ENCODE measurements at regions not wholly inside any gene's neighbourhood (a gene's known extent, or its start where the extent isn't known, plus 50 kb on each side); places are given as distances from the start of the nearest gene placed in this dataset.
A peak's percentile ranks its signal among the peaks of the same experiment; 100 is the strongest.

DNA sequence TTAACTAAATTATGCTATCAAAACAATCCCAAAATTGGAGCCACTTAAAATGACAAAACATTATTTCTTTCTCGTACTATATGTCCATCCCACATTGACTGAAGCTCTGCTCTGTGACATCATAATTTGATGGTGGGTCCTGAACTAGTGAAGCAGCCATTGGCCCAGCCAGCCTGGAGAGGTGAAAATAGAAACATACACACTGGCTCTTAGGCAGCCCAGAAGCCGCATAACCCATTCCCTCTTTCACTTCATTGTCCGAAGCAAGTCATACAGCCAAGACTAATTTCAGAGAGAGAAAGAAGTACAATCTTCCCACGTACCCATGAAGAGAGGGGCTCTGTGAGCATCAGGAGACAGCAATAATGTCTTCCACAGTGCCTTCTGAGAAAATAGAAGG is 342.5 kb downstream of the NFIB start:
- Mint-ChIP-seq H3K36me3 (no peaks in the 10 kb centered on the region), H3K4me1 (no peaks in the 10 kb centered on the region), H3K27me3 (no peaks in the 10 kb centered on the region), H3K9me3 (peaks cover 4 to 7% of the 10 kb centered on the region in 2 donors), H3K4me3 (no peak overlapping the region), H3K27ac (no peak overlapping the region)
- ATAC-seq (replicated peaks) = no peak
- no peak for DNase-seq

DNA sequence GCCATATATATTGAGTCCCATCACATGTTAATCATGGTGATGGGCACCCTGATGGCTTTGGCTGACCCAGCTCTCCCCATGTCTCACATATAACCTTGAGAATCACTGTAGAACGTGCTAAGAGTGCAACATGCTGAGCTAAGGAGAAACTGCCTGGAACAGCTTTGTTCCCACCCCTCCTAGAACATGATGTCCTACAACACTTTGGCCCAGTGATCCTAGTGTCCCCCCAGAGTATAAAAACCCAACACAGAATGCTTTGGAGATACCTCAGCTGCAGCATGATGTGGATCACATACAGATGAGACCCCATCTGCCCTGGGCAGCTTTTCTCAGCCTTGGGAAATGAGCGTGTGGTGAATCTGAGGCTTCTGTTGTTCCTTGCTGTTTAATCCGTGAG is 343.5 kb downstream of the NFIB start:
- no peak overlapping the region for H3K27ac Mint-ChIP-seq
- H3K9me3 Mint-ChIP-seq = peaks cover 4 to 6% of the 10 kb centered on the region in 2 donors
- H3K4me3 Mint-ChIP-seq = no peak overlapping the region
- H3K4me1 Mint-ChIP-seq = no peaks in the 10 kb centered on the region
- no peaks in the 10 kb centered on the region for H3K36me3 Mint-ChIP-seq
- H3K27me3 Mint-ChIP-seq = no peaks in the 10 kb centered on the region
- no peak for ATAC-seq (replicated peaks)
- DNase-seq = no peak

DNA sequence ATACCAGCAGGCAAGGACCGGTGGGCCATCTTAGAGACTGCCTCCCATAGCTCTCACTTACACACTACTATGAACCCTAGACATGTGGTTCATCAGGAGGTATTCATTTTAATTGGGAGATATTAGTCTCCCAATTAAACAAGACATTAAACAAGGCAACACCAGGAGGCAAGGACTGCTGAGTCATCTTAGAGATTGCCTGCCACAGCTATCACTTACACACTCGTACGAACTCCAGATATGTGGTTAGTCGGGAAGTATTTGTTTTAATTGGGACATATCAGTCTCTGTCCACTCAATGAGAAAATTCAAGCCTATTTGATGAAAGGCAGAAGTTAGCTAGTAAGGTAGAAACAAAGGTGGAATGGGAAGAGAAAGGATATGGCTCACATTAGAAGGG is 343.9 kb downstream of the NFIB start:
- DNase-seq (no peak), ATAC-seq (replicated peaks) (no peak)
- no peak overlapping the region for H3K27ac Mint-ChIP-seq
- H3K4me1 Mint-ChIP-seq = no peaks in the 10 kb centered on the region
- H3K9me3 Mint-ChIP-seq = peaks cover 4 to 6% of the 10 kb centered on the region in 2 donors
- no peaks in the 10 kb centered on the region for H3K27me3 Mint-ChIP-seq
- H3K4me3 Mint-ChIP-seq = no peak overlapping the region
- H3K36me3 Mint-ChIP-seq = no peaks in the 10 kb centered on the region

DNA sequence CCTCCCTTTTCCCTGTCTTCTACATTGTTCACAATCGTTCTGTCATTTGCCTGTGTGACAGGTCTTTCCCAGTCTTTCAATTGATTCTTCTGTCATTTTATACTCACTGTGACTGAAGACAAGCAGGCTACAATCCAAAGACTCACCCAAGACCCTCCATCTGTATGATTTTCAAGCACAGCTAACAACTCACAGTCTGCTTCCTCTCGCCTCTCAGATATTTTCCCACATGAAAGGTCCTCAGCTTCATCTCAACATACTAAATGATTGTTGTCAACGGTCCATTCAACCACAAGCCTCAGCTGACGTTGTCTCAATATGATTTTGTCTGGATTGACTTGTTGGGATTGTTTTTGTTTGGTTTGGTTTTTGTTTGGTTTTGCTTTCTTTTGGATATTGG is 346.5 kb downstream of the NFIB start:
- Mint-ChIP-seq H3K27ac (no peak overlapping the region), H3K27me3 (no peaks in the 10 kb centered on the region), H3K9me3 (peaks cover 2 to 6% of the 10 kb centered on the region in 2 donors), H3K4me3 (no peak overlapping the region), H3K36me3 (no peaks in the 10 kb centered on the region), H3K4me1 (no peaks in the 10 kb centered on the region)
- DNase-seq = no peak
- no peak for ATAC-seq (replicated peaks)

DNA sequence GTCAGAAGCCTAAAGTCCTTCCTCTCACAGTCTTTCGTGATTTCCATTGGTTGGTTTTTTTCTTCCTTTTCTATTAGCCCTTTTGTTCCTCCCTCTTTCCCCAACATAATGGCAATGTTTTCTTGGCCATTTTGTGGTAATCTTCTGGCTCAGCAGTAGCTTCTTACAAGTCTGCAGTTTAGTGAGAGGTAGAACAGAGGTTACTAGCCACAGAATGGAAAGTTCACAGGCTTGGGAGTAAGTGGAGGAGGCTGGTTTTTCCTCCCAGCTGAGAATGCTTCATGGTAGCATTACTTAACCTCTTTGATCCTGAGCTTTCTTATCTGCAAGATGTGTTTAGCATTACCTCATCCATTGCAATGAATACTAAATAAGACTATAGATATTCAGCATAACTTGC is 346.9 kb downstream of the NFIB start:
- peaks cover 0 to 6% of the 10 kb centered on the region in 2 donors for H3K9me3 Mint-ChIP-seq
- no peaks in the 10 kb centered on the region for H3K4me1 Mint-ChIP-seq
- H3K27me3 Mint-ChIP-seq = no peaks in the 10 kb centered on the region
- H3K4me3 Mint-ChIP-seq = no peak overlapping the region
- ATAC-seq (replicated peaks) (no peak), DNase-seq (no peak)
- H3K27ac Mint-ChIP-seq = no peak overlapping the region
- H3K36me3 Mint-ChIP-seq = no peaks in the 10 kb centered on the region

DNA sequence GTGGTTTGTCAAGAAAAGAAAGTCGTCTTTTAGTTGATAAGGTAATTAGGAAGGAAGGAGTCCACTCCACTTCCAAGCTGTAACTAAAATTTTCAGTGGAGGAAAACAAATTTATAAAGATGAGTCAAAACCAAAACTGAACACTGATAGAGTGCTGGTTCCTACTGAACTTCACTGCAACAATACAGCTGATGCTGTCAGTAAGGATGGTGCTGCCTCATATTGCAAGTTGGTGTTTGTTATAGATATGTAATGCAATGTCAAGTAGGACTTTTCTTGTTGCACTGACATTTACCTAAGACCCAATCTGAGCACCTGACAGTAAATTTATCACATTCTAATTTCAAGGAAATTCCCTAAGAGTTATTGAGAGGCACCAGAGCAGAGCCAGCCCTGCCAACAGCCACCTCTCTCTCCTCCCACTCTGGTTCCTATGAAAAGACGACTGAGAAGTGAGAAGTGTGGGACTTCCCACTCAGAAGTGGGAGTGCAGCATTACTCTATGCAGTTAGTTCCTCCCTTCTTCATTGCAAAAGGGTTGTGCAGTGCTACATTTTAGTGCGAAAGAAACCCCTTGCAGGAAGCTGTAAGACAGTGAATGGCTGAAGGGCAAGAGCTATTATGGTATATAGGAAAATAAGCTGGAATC is 350.8 kb downstream of the NFIB start:
- peak; percentile 89 to 94 for ATAC-seq (replicated peaks)
- Mint-ChIP-seq H3K27me3 (no peaks in the 10 kb centered on the region), H3K4me3 (no peak overlapping the region), H3K9me3 (no peaks in the 10 kb centered on the region), H3K27ac (no peak overlapping the region), H3K36me3 (no peaks in the 10 kb centered on the region), H3K4me1 (no peaks in the 10 kb centered on the region)
- DNase-seq = peak; percentile 3

DNA sequence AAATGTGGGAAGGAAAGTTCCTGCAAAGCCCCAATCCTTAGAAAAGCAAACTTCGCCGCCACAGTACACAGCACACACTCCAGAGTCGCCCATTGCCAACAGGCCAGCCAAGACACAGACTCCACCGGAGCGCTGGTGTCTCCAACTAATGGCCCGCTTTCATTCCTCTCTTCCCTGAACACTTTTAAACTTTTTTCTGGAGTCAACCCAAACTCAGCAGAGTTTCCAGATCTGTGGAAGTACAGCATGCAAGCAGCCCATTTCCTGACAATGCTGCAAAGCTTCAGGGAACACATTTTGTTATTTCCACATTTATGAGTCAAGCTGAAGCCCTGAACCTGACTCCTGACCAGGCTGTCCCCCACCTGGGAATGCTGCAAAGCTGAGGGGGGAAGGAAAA is 351.9 kb downstream of the NFIB start:
- Mint-ChIP-seq H3K4me1 (peaks cover 0 to under 1% of the 10 kb centered on the region in 2 donors), H3K27ac (no peak overlapping the region), H3K27me3 (no peaks in the 10 kb centered on the region), H3K9me3 (no peaks in the 10 kb centered on the region), H3K36me3 (no peaks in the 10 kb centered on the region), H3K4me3 (no peak overlapping the region)
- DNase-seq (no peak), ATAC-seq (replicated peaks) (no peak)

DNA sequence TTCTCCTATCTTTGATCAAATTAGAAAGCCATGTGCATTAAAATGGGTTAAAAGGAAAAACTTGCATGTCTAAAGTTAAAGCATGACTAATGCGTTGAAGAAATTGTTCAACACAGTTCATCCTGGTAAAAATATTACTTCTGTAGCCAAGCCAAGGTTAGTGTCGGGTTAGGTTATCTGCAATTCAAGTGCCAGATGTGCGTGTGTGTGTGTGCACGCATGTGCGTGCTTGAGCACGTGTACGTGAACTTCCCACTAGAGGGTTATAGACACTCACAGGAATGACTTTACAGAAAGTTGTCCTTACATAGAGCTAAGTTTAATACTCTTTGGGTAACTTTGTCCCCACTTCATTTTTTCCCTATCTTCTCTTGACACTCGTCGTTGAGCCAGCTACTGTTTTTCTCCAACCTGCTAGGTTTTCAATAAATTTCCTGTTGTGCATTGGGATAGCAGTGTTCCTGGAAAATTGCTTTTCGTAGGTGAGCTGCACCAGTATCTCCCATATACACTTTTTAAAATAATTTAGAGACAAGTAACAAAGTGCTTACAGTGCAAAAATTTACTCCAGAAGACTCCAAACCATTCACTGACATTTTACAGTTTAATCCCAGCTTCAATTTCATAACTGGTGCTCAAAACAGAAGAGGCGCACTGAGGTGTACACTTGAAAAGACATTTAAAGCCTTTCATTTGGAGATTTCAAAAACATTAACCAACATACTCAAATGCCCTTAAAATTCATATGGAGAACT is 353.8 kb downstream of the NFIB start:
- Mint-ChIP-seq H3K27ac (no peak overlapping the region), H3K9me3 (no peaks in the 10 kb centered on the region), H3K4me3 (no peak overlapping the region), H3K4me1 (peaks cover 0 to 2% of the 10 kb centered on the region in 2 donors), H3K27me3 (no peaks in the 10 kb centered on the region), H3K36me3 (no peaks in the 10 kb centered on the region)
- no peak for ATAC-seq (replicated peaks)
- no peak for DNase-seq

DNA sequence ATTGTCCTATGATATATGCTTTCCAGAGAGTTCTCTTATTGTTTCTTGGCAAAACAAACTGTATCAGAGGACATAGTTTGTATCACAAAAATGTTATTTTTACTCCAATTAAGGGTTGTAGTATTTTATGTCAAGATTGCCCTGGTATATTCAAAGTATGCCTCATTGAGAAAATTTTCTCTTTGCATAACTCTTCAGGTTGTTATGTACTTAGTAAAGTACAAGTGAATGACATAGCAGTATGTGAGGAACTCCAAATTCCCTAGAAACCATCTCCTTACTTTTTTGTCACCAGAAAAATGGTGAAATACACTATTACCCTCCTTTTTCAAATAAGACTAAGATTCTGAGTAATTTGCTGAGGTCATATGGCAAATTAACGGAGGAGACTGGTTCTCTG is 355.3 kb downstream of the NFIB start:
- DNase-seq (no peak), ATAC-seq (replicated peaks) (no peak)
- Mint-ChIP-seq H3K9me3 (no peaks in the 10 kb centered on the region), H3K27ac (no peak overlapping the region), H3K4me1 (peaks cover 0 to 2% of the 10 kb centered on the region in 2 donors), H3K4me3 (no peak overlapping the region), H3K36me3 (no peaks in the 10 kb centered on the region), H3K27me3 (no peaks in the 10 kb centered on the region)

DNA sequence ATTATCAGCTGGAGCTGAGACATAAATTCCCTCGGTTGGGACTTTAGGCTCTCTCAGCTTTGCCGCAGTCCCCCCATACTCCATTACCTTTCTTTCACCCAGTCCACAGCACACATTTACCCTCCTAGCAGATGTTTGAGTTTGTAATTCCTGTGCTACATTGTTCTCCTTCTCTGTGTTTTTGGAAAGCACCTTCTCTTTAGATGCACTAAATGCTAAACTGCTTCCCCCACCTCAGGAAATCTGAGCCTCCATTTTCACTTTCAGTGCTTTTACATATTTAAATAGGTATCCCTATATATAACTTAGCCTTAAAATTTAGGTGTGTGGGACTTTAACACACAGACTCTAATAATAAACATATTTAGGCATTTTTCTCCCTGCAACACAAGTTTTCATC is 356.9 kb downstream of the NFIB start:
- Mint-ChIP-seq H3K9me3 (peaks cover 0 to 2% of the 10 kb centered on the region in 2 donors), H3K27me3 (no peaks in the 10 kb centered on the region), H3K27ac (no peak overlapping the region), H3K36me3 (no peaks in the 10 kb centered on the region), H3K4me3 (no peak overlapping the region), H3K4me1 (peaks cover 0 to 2% of the 10 kb centered on the region in 2 donors)
- DNase-seq (no peak), ATAC-seq (replicated peaks) (no peak)

DNA sequence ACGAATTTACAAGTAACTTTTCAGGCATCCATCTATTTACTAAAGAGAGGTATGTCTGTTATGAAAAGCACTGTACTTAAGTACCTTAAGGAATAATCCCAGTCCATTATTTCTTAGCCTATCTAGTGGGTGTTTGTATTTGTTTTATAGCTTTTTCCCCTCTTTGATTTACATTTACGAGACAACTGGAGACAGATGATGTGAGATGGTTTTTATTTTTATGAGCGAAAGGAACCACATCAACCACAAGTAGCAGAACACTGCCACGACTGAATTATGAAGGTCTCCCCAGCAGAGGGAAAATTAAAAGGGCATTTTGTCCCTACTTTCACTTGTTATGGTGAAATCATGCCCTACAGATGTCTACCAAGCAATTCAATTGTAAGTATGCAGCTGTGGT is 357.8 kb downstream of the NFIB start:
- no peaks in the 10 kb centered on the region for H3K36me3 Mint-ChIP-seq
- ATAC-seq (replicated peaks) = peak in 1 of 2 donors; percentile 47

DNA sequence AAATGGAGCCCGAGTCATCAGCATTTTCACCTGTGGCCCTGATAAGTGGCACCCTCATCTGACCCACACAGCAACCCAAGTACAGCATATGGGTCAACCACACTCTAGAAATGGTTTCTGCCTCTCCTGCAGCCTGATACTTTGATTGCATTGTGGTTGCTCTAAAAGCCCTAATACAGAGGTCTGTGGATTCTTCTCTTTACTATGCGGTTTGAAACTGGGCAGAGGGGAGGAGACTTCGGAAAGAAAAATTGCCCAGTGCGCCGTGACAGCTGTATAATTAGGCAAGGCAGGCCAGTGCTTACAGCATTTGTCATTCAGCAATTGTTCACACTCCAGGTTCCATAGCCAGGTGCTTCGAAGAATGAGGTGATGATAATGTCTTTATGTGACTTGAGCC is 361.0 kb downstream of the NFIB start:
- Mint-ChIP-seq H3K4me1 (peaks cover 0 to 2% of the 10 kb centered on the region in 2 donors), H3K9me3 (peaks cover 4 to 7% of the 10 kb centered on the region in 2 donors), H3K27ac (no peak overlapping the region), H3K36me3 (no peaks in the 10 kb centered on the region), H3K27me3 (no peaks in the 10 kb centered on the region), H3K4me3 (no peak overlapping the region)
- DNase-seq (no peak), ATAC-seq (replicated peaks) (no peak)

More for the DNA sequence above, 357.8 kb downstream of the NFIB start:
- Mint-ChIP-seq H3K4me3 (no peak overlapping the region), H3K27me3 (no peaks in the 10 kb centered on the region), H3K27ac (no peak overlapping the region), H3K9me3 (peaks cover 0 to 2% of the 10 kb centered on the region in 2 donors), H3K4me1 (peaks cover 0 to 2% of the 10 kb centered on the region in 2 donors)
- no peak for DNase-seq

DNA sequence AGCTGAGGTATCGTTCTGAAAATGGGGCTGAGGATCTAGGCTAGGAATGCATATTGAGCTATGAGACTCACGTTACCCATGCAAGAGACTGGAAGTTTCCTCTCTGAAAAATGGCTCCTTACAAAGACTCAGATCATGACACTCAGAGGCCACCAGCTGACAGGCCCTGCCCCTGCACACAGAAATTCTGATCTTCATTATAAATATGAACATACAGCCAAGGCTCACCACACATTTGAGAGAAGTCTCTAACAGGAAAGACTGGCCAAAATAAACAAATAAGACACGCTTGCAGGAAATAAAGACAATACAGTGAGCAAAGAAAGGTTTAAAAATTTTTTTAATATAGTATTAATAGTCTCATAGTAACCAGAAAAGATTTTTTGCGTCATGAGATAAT is 365.9 kb downstream of the NFIB start:
- Mint-ChIP-seq H3K9me3 (peaks cover 4 to 7% of the 10 kb centered on the region in 2 donors), H3K36me3 (no peaks in the 10 kb centered on the region)
- no peak for ATAC-seq (replicated peaks)

DNA sequence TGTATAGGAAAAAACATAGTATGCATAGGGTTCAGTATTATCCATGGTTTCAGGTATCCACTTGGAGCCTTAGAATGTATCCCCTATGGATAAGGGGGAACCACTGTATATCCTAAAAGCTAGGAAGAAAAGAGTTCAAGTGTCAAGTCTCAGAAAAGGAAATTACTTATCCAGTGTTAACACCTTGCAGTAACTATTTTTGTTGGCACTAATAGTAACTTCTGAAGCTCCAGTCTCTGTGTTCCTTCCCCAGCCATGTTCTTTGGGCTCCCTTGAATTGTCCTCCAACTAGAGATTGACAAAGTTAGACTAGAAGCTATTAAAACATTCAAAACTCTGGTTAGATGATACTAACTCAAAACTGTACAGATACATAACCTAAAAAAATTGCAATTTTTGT is 370.8 kb downstream of the NFIB start:
- Mint-ChIP-seq H3K4me3 (no peak overlapping the region), H3K9me3 (peaks cover 0 to under 1% of the 10 kb centered on the region in 2 donors), H3K27me3 (no peaks in the 10 kb centered on the region), H3K4me1 (no peaks in the 10 kb centered on the region), H3K27ac (no peak overlapping the region), H3K36me3 (no peaks in the 10 kb centered on the region)
- ATAC-seq (replicated peaks) (no peak), DNase-seq (no peak)

More for the DNA sequence above, 365.9 kb downstream of the NFIB start:
- H3K27me3 Mint-ChIP-seq = no peaks in the 10 kb centered on the region
- H3K4me1 Mint-ChIP-seq = no peaks in the 10 kb centered on the region
- no peak overlapping the region for H3K27ac Mint-ChIP-seq
- no peak overlapping the region for H3K4me3 Mint-ChIP-seq
- DNase-seq = no peak

DNA sequence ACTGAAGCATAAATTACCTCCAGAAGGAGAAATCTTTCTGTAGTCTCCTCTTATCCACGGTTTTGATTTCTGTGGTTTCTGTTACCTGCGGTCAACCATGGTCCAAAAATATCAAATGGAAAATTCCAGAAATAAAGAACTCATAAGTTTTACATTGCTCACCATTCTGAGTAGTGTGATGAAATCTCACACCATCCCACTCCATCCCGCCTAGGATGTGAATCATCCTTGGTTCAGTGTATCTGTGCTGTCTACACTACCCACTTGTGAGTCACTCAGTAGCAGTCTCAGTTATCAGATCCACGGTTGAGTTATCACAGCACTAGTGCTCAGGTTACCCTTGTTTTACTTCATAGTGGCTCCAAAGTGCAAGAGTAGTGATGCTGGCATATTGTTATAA is 371.2 kb downstream of the NFIB start:
- Mint-ChIP-seq H3K9me3 (no peaks in the 10 kb centered on the region), H3K4me1 (no peaks in the 10 kb centered on the region), H3K27me3 (no peaks in the 10 kb centered on the region), H3K4me3 (no peak overlapping the region), H3K27ac (no peak overlapping the region), H3K36me3 (no peaks in the 10 kb centered on the region)
- ATAC-seq (replicated peaks) = peak; percentile 38 to 61
- DNase-seq = no peak
